ENCODE measurements at regions not wholly inside any gene's neighbourhood (a gene's known extent, or its start where the extent isn't known, plus 50 kb on each side); places are given as distances from the start of the nearest gene placed in this dataset.

DNA sequence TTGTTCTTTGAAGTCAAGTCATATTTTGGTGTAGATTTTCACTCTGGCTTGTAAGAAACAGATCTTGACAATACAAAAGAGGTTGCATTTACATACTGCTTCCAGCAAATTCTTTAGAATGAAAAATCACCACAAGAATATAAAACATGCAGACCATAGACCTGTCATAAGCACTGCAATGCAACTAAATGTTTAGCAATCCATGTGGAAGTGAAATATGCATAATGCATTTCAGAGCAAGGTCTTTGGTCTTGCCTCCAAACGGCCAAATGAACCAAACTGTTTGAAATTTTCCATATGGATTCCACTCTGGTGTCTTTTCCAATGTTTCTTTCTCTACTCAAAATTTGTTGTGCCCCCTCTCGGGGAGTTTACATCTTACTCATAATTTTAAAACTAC, 271.0 kb upstream of the CDH20 start:
- H3K27ac ChIP-seq: no peak overlapping the region
- 38 to 44% methylated on average over 2 of the region's 2 CpGs for WGBS, 2 donors
- DNase-seq: no peak
- ATAC-seq: no peak
- H3K4me3 ChIP-seq: no peak overlapping the region
- H3K36me3 ChIP-seq (replicated peaks in 1 of 2; ENCODE audit: insufficient read depth in 1 of 2, low read depth in 2 of 2): no peaks in the 10 kb centered on the region
- TF ChIP-seq CTCF (IDR thresholded peaks at IDR 0.05): no peak
- no peak for TF ChIP-seq POLR2A (IDR thresholded peaks at IDR 0.05)
- no peaks in the 10 kb centered on the region for H3K9me3 ChIP-seq
- no peaks in the 10 kb centered on the region for H3K4me1 ChIP-seq
- H3K27me3 ChIP-seq: no peaks in the 10 kb centered on the region
- intact Hi-C loops (cut with DNase I): no loop called here

GRCh38 chr18:61064911-61065310, 268.3 kb upstream of the CDH20 start:
- Histone ChIP-seq H3K4me1 (no peaks in the 10 kb centered on the region), H3K27ac (no peak overlapping the region), H3K27me3 (no peaks in the 10 kb centered on the region), H3K9me3 (no peaks in the 10 kb centered on the region), H3K36me3 (replicated peaks in 1 of 2; ENCODE audit: insufficient read depth in 1 of 2, low read depth in 2 of 2) (no peaks in the 10 kb centered on the region), H3K4me3 (no peak overlapping the region)
- DNase-seq (no peak), ATAC-seq (no peak)
- intact Hi-C loops (cut with DNase I): no loop called here
- no peak for TF ChIP-seq CTCF (IDR thresholded peaks at IDR 0.05)
- TF ChIP-seq POLR2A (IDR thresholded peaks at IDR 0.05): no peak

DNA sequence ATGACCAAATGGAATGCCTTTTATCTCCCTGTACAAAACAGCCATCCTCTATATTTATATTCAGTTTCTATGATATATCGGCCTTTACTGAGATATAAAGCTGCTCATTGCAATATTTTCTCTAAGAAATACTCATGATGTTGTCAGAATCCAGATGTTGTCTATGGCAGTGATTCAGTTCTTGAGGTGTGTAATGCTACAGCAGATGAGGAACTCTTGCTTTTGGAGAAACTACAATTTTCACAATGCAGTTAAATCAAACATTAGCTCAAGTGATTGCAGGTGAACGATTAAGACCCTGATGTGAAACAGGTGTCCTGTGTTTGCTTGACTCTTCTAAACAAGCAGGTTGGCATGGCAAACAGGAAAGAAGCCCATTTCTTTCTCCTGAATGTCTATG, 256.2 kb upstream of the CDH20 start:
- Histone ChIP-seq H3K36me3 (replicated peaks in 1 of 2; ENCODE audit: insufficient read depth in 1 of 2, low read depth in 2 of 2) (no peaks in the 10 kb centered on the region), H3K4me1 (no peaks in the 10 kb centered on the region), H3K4me3 (no peak overlapping the region), H3K27ac (no peak overlapping the region), H3K9me3 (no peaks in the 10 kb centered on the region), H3K27me3 (no peaks in the 10 kb centered on the region)
- ATAC-seq (no peak), DNase-seq (no peak)
- TF ChIP-seq POLR2A (IDR thresholded peaks at IDR 0.05): no peak
- no peak for TF ChIP-seq CTCF (IDR thresholded peaks at IDR 0.05)
- intact Hi-C loops (cut with DNase I): no loop called here
- 39 to 57% methylated on average over 2 of the region's 2 CpGs for WGBS, 2 donors

DNA sequence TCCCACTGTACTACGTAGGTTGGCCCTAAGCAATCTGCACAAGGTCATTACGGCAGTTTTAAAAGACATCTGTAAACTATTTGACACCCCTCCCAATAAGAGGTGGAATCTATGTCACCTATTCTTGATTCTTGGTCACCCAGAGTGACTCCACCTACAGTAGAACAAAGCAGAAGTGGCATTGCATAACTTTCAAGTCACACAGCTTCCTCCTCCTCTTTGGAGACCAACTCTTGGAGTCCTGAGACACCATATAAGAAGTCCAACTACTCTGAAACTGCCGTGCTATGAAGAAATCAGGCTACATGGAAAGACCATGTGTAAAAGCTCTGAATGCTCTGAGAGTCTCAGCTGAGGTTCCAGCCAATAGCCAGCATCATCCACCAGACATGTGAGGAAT, 253.5 kb upstream of the CDH20 start:
- ATAC-seq (no peak), DNase-seq (no peak)
- no peaks in the 10 kb centered on the region for H3K9me3 ChIP-seq
- H3K36me3 ChIP-seq (replicated peaks in 1 of 2; ENCODE audit: insufficient read depth in 1 of 2, low read depth in 2 of 2): no peaks in the 10 kb centered on the region
- 50 to 55% methylated on average over 3 of the region's 3 CpGs for WGBS, 2 donors
- H3K27ac ChIP-seq: no peak overlapping the region
- TF ChIP-seq POLR2A (IDR thresholded peaks at IDR 0.05) (no peak), CTCF (IDR thresholded peaks at IDR 0.05) (no peak)
- H3K27me3 ChIP-seq: no peaks in the 10 kb centered on the region
- H3K4me1 ChIP-seq: no peaks in the 10 kb centered on the region
- intact Hi-C loops (cut with DNase I): no loop called here
- no peak overlapping the region for H3K4me3 ChIP-seq

DNA sequence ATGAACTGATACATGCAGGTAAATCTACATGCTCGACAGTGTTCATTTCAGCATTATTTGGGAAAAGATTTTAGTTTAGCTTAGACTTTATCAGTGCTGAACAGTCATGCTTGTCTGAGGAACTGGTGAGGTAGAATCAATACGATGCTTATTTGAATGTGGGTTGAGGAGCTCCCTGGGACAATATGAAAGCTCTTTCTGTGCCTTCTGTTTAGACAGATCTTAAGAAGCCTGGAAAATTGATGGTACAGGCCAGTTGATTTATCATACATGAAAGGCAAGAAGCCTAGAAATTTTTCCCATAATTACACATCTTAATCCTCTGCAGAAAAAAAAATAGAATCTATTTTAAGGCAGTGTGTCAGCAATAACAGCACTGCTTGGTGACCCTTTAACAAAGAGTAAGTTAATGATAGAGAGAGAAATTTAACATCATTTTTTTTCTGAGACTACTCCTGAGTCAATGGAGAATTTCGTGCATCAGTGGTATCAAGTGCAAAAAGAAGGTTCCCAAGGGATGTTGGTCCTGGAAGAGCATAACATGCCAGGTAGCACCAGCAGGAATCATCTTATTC, 252.2 kb upstream of the CDH20 start:
- TF ChIP-seq CTCF (IDR thresholded peaks at IDR 0.05) (no peak), POLR2A (IDR thresholded peaks at IDR 0.05) (no peak)
- Histone ChIP-seq H3K4me1 (no peaks in the 10 kb centered on the region), H3K27ac (no peak overlapping the region), H3K27me3 (no peaks in the 10 kb centered on the region), H3K9me3 (no peaks in the 10 kb centered on the region), H3K36me3 (replicated peaks in 1 of 2; ENCODE audit: insufficient read depth in 1 of 2, low read depth in 2 of 2) (no peaks in the 10 kb centered on the region), H3K4me3 (no peak overlapping the region)
- no peak for DNase-seq
- intact Hi-C loops (cut with DNase I): no loop called here
- 29 to 40% methylated on average over 3 of the region's 3 CpGs for WGBS, 2 donors
- no peak for ATAC-seq

Measured in body of pancreas (tissue), 4 donors.